ENCODE measurements at regions not wholly inside any gene's neighbourhood (a gene's known extent, or its start where the extent isn't known, plus 50 kb on each side); places are given as distances from the start of the nearest gene placed in this dataset.

GRCh38 chr10:47078393-47079203 is 167.4 kb downstream of the PTPN20 start:
- DNase-seq, result no peak

- DNase-seq, result no peak
Measured at GRCh38 chr10:47079204-47079580, 168.0 kb downstream of the PTPN20 start.

GRCh38 chr10:47081264-47081663 is 170.0 kb downstream of the PTPN20 start:
- no peak for DNase-seq

- DNase-seq, result no peak
Measured at GRCh38 chr10:47082055-47082784, 171.0 kb downstream of the PTPN20 start.

- DNase-seq, result no peak
Measured at GRCh38 chr10:47087667-47088066, 176.4 kb downstream of the PTPN20 start.

GRCh38 chr10:47088656-47089354 is 177.6 kb downstream of the PTPN20 start:
- no peak for DNase-seq

- DNase-seq, result no peak
Measured at GRCh38 chr10:47090042-47090441, 178.8 kb downstream of the PTPN20 start.

DNA sequence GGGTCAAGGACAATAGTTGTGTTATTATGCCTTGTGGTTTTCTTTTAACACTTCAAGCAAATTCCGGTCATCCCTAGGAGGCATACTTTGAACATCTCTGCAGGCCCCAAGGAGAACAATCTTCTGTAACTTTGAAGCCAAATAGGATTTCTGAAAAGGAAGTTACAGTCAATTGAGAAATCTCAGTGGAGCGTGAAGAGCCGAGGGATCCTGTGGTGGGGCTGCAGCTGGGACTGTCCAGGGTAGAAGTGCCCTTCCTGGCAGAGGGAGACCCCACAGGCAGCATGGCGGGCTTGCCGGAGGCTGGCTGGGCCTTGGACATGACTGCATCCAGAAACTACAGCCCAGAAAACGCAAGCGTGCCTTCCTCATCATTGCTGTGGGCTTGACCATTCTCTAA is 179.7 kb downstream of the PTPN20 start:
- no peak for DNase-seq

DNA sequence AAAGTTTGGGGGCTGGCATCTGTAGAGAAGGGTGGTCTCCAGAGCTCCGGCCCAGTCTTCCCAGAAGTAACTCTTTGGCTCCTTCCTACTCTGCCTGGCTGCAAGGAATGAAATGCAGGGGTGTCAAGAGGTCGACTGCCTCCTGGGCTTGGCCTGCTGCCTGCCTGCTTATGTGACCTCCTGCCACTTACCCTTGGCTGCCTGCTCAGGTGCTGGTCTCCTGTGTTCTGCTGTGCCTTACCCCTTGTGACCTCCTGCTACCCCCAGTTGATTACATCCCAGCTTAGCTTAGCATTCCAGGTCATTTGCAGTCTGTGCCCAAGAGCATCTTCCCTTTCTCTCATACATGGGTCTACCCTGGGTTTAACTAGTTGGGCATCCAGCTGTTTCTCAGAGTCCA is 180.2 kb downstream of the PTPN20 start:
- no peak for DNase-seq

DNA sequence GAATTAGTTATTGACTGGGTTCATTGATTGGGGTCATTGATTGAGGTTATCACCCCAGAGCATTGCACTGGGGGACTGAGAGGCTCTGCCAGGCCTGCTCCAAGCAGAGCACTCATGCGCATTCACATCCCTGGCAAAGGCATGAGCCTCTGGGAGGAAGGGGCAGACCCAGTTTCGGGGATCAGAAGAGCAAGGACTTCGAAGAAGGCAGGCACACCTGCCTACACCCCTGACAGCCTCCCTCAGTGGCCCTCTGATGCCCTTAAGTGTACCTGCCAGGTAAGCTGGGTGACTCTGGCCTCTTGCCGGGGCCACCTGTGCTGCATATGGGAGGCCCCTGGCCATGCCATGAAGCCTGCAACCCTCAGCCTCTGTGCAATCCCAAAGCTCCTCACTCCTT is 181.1 kb downstream of the PTPN20 start:
- no peak for DNase-seq

DNA sequence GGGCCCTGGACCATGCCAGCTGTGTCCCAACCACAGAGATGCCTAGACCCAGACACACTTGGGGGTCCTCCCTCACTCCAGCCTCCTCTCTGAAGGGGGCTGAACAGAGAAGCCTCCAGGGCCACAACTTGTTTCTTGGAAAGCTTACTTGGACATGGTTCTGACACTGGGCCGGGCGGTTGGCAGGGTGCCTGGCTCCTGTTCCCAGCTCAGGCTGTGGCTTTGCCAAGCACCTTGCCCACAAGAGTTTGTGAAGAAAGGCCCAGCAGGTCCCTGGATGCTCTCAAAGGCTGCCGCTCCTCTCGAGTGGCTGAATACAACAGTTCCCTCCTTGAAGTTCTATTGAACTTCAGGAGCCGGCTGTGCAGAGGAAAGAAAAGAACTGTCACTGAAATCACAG is 181.6 kb downstream of the PTPN20 start:
- DNase-seq, result no peak

- DNase-seq, result no peak
Measured at GRCh38 chr10:47094126-47094525, 182.9 kb downstream of the PTPN20 start.

DNA sequence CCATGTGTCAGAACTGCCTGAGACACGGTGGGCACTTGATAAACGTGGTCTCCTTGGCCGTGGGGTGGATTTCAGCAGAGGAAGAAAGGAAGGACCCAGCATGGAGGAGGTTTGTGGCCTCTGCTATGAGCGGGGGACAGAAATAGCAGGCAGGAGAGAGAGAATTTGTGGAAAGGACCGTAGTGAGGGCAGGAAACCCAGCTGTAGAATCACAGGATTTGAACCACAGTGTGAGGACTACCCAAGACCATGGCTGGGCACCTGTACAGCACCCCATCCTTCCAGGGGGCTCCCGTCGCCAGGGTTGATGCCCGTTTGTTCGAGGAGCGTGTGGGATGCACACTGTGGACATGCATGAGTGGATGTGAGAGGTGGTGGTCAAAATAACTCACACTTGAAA is 183.4 kb downstream of the PTPN20 start:
- DNase-seq, result no peak

GRCh38 chr10:47095211-47095610 is 184.0 kb downstream of the PTPN20 start:
- no peak for DNase-seq

GRCh38 chr10:47095848-47096612 is 184.8 kb downstream of the PTPN20 start:
- no peak for DNase-seq

GRCh38 chr10:47098238-47098637 is 187.0 kb downstream of the PTPN20 start:
- DNase-seq, result no peak

- DNase-seq, result no peak
Measured at GRCh38 chr10:47098964-47099363, 187.7 kb downstream of the PTPN20 start.

- no peak for DNase-seq
Measured at GRCh38 chr10:47099474-47099873, 188.2 kb downstream of the PTPN20 start.

- no peak for DNase-seq
Measured at GRCh38 chr10:47101196-47101595, 190.0 kb downstream of the PTPN20 start.

DNA sequence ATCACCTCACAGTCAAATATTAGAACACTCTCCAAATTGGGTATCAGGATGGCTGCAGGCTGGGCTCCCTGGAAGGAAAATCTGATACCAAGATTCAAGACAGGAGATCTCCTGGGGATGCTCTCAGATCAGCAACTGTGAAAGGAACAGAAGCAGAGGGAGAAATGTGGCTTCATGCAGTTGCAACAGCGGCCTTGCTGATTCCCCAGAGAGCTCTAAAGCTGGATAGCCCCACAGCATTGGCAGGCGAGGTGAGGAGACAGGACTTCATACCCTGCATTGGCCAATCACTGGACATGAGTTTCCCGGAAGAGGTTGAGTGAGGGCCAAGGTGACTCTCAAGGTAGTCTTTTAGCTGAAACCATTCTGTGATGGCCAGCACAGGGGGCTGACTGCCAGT is 190.6 kb downstream of the PTPN20 start:
- no peak for DNase-seq

DNA sequence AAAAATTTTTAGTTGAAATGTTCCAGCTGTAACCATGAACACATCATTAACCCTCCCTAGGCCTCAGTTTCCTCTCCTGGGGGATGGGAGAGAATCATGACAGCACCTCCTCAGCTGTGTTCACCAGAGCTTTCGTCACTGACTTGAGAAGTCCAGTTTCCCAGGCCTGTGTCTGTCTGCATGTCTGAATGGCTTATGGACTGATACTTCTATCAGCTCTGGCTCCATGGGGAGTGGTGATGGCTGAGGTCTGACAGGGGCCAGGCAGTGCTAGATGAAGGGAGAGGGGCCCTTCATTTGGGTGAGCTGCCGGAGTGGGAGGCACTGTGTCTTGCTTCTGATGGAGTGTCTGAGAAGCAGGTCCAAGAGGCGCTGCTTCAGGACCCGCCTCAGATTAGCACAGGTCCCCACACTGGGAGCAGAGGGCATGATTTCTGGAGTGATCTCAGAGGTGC is 192.9 kb downstream of the PTPN20 start:
- DNase-seq, result no peak

DNA sequence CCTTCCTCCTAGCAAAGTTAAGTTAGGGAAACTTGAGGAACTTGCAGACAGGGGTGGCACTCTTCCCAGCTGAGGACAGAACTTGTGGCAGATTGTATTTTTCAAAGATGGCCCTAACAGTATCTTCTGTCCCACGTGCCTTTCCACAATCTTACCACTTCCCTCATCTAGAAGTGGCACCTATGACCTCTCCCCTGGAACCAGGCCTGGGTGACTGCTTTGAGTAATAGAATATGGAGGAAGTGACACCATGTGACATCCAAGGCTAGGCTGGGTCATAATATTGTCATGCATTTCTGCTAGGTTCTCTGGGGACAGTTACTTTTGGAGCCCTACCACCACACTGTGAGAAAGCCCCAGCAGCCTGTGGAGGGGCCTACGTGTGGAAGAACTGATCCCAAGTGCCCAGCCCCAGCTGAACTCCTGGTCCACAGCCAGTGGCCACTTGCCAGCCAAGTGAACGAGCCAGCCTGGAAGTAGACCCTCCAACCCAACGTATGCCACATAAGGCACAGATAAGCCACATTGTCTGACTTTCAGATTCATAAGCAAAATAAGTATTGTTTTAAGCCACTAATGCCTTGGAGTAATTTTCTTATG is 193.7 kb downstream of the PTPN20 start:
- no peak for DNase-seq

Data from CD4-positive, alpha-beta T cell treated with Interleukin-21 for 1 hour (primary cell).